ENCODE measurements at regions not wholly inside any gene's neighbourhood (a gene's known extent, or its start where the extent isn't known, plus 50 kb on each side); places are given as distances from the start of the nearest gene placed in this dataset.

DNA sequence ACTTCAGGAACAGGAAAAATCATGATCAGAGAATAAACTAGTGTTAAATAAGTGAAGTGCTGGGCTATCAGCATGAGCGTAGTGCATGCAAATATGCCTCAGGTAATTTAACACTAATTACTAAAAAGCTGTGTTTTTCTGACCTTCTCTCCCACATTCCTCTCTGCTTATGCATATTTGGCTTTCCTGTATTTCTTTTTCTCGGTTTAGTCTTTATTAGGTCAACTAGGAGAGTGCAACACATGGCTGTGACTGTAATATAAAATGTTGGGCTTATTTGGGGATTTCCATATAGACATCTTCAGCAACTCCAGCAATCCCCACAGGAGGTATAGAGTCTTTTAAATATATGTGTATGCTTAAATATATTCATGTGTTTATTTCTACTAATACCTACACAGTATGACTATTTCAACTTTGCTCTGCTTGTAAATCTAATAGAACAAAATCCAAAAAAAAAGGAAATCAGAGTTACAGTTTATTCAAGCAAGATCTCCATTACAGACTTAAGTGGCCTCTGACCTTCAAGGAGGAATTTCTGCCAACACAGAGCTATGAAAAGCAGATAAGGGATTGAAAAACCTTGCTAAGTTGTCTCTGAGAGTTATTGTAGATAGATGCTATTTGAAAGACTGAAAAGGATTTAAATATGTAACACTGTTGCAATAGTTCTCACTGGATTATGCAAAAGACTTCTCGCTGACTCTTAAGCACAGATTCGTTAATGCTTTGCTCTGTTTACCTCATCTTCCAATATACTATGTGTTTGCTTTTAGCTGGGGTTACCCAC is 359.5 kb upstream of the RGPD4 start:
- no peaks in the 10 kb centered on the region for H3K36me3 ChIP-seq (ENCODE audit: control insufficient read depth, insufficient read depth, low read length)
- H3K9me3 ChIP-seq (ENCODE audit: control insufficient read depth, low read depth, low read length) = peaks cover 6% of the 10 kb centered on the region
- H3K4me1 ChIP-seq (ENCODE audit: control insufficient read depth, insufficient read depth, low read length) = no peaks in the 10 kb centered on the region
- H3K27ac ChIP-seq (ENCODE audit: low read length) = no peak overlapping the region
- no peak overlapping the region for H3K4me3 ChIP-seq (ENCODE audit: low read length)
- H3K27me3 ChIP-seq (ENCODE audit: control insufficient read depth, insufficient read depth, low read length) = no peaks in the 10 kb centered on the region
- no peak for DNase-seq
- 67% methylated on average over 3 of the region's 4 CpGs for WGBS (ENCODE audit: insufficient coverage, low lambda C conversion rate)

- no peaks in the 10 kb centered on the region for H3K4me1 ChIP-seq (ENCODE audit: control insufficient read depth, insufficient read depth, low read length)
- no peaks in the 10 kb centered on the region for H3K36me3 ChIP-seq (ENCODE audit: control insufficient read depth, insufficient read depth, low read length)
- no peak overlapping the region for H3K4me3 ChIP-seq (ENCODE audit: low read length)
- no peaks in the 10 kb centered on the region for H3K27me3 ChIP-seq (ENCODE audit: control insufficient read depth, insufficient read depth, low read length)
- H3K27ac ChIP-seq (ENCODE audit: low read length) = no peak overlapping the region
- DNase-seq = no peak
- H3K9me3 ChIP-seq (ENCODE audit: control insufficient read depth, low read depth, low read length) = peaks cover 6% of the 10 kb centered on the region
- no CpG with 5 or more reads among the region's 34 CpGs for WGBS (ENCODE audit: insufficient coverage, low lambda C conversion rate)
Observed at GRCh38 chr2:107469437-107469995, 357.2 kb upstream of the RGPD4 start.

- H3K9me3 ChIP-seq (ENCODE audit: control insufficient read depth, low read depth, low read length) = peaks cover 6% of the 10 kb centered on the region
- H3K27ac ChIP-seq (ENCODE audit: low read length) = no peak overlapping the region
- H3K36me3 ChIP-seq (ENCODE audit: control insufficient read depth, insufficient read depth, low read length) = no peaks in the 10 kb centered on the region
- H3K4me3 ChIP-seq (ENCODE audit: low read length) = no peak overlapping the region
- DNase-seq = no peak
- H3K27me3 ChIP-seq (ENCODE audit: control insufficient read depth, insufficient read depth, low read length) = no peaks in the 10 kb centered on the region
- no peaks in the 10 kb centered on the region for H3K4me1 ChIP-seq (ENCODE audit: control insufficient read depth, insufficient read depth, low read length)
Observed at GRCh38 chr2:107473150-107473549, 353.5 kb upstream of the RGPD4 start.

DNA sequence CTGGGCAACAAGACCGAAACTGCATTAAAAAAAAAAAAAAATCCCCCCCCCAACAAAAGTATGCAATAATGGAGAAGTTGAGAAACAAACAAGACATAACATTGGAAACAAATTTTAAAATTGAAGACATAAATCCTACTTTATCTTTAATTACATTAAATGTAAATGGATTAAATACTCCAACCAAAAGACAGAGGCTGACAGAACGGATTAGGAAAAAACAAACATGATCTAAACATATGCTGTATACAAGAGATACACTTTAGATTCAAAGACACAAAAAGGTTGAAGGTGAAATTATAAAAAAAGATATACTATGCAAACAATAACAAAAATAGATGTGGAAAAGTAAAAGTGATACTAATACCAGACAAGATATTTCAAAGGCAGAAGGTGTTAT is 350.8 kb upstream of the RGPD4 start:
- H3K27me3 ChIP-seq (ENCODE audit: control insufficient read depth, insufficient read depth, low read length) = no peaks in the 10 kb centered on the region
- WGBS (ENCODE audit: insufficient coverage, low lambda C conversion rate) = 100% methylated on average over 1 of the region's 2 CpGs
- DNase-seq = no peak

DNA sequence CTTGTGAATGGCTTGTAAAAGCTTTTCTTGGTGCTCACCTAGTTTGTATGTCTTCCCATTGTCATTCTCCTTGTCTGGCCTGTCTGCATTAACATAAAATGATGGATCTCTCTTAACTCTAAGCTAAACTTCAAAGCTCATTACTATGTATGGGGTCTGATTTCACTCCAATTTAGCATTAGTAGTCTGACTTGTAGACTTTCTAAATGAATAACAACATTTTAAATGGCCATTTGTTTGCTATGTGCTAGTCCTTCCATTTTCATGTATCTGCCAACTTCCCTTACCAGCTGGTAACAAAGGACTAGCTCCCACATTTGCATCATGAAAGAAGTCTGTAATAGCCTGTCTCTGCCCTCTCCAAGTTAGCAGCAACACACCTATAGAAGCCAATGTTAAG is 324.2 kb upstream of the RGPD4 start:
- Histone ChIP-seq H3K27ac (ENCODE audit: low read length) (no peak overlapping the region), H3K4me1 (ENCODE audit: control insufficient read depth, insufficient read depth, low read length) (no peaks in the 10 kb centered on the region), H3K27me3 (ENCODE audit: control insufficient read depth, insufficient read depth, low read length) (no peaks in the 10 kb centered on the region), H3K36me3 (ENCODE audit: control insufficient read depth, insufficient read depth, low read length) (no peaks in the 10 kb centered on the region), H3K9me3 (ENCODE audit: control insufficient read depth, low read depth, low read length) (no peaks in the 10 kb centered on the region), H3K4me3 (ENCODE audit: low read length) (no peak overlapping the region)
- no peak for DNase-seq

More for the DNA sequence above, 350.8 kb upstream of the RGPD4 start:
- no peak overlapping the region for H3K27ac ChIP-seq (ENCODE audit: low read length)
- no peaks in the 10 kb centered on the region for H3K9me3 ChIP-seq (ENCODE audit: control insufficient read depth, low read depth, low read length)
- H3K4me1 ChIP-seq (ENCODE audit: control insufficient read depth, insufficient read depth, low read length) = no peaks in the 10 kb centered on the region
- no peaks in the 10 kb centered on the region for H3K36me3 ChIP-seq (ENCODE audit: control insufficient read depth, insufficient read depth, low read length)
- H3K4me3 ChIP-seq (ENCODE audit: low read length) = no peak overlapping the region

DNA sequence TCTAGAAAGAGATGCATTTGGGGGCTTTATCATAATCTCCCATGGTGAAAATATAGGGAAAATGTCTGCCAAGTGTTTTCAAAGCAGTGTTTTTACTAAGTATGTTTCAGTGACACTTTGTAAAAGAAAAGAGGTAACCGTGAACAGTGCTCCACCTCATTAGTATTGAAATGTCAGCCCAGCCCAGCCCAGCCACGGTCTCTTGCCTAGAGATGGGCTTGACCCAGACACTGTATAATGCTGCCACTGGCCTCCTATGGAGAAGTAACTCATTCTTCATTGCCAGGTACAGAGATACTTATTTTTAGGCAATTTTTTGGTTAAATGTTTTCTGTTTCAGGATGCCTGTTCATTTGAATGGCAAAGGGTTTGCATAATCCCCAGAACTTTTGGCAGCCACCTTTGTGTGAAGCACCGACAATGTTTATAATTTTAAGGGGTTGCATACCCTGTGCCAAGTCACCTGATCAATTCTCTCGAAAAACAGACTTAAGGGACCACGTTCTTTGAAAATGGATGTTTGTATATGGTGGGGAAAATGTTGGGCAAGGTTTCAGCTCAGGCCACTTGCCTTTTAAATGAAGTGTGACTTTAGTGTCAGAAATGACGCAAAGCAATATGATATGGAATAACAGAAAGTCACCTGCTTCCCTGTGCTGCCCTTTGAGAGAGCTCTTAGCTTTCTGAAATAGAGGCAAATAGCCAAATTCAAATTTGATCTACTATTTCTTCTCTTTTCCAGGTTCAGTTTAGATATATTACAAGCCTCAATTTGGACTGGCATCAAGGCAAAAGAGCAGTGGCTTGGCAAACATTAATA is 314.5 kb upstream of the RGPD4 start:
- no CpG with 5 or more reads among the region's 6 CpGs for WGBS (ENCODE audit: insufficient coverage, low lambda C conversion rate)
- no peaks in the 10 kb centered on the region for H3K27me3 ChIP-seq (ENCODE audit: control insufficient read depth, insufficient read depth, low read length)
- H3K4me1 ChIP-seq (ENCODE audit: control insufficient read depth, insufficient read depth, low read length) = no peaks in the 10 kb centered on the region
- no peak overlapping the region for H3K4me3 ChIP-seq (ENCODE audit: low read length)
- H3K36me3 ChIP-seq (ENCODE audit: control insufficient read depth, insufficient read depth, low read length) = no peaks in the 10 kb centered on the region
- H3K9me3 ChIP-seq (ENCODE audit: control insufficient read depth, low read depth, low read length) = no peaks in the 10 kb centered on the region
- no peak for DNase-seq
- H3K27ac ChIP-seq (ENCODE audit: low read length) = no peak overlapping the region

DNA sequence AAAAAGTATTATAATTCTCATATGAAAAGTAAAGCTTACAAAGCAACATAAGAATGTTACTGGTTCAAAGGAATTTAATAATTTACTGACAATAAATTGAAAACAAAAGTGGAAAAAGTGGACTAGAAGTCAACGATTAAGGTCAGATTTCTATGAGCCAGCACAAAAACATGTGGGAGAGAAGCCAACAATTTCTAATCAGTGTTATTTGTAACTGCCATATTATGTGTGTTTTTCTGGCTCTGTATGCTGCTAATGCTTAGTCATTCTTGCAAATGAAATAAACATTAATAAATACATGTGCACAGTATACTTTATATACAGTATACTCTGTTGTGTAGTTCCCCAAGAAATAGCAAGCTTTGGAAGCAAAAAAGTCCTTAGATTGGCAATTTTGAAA is 301.3 kb upstream of the RGPD4 start:
- 83% methylated on average over 1 of the region's 1 CpG for WGBS (ENCODE audit: insufficient coverage, low lambda C conversion rate)
- Histone ChIP-seq H3K27ac (ENCODE audit: low read length) (no peak overlapping the region), H3K36me3 (ENCODE audit: control insufficient read depth, insufficient read depth, low read length) (no peaks in the 10 kb centered on the region), H3K4me3 (ENCODE audit: low read length) (no peak overlapping the region), H3K27me3 (ENCODE audit: control insufficient read depth, insufficient read depth, low read length) (no peaks in the 10 kb centered on the region), H3K9me3 (ENCODE audit: control insufficient read depth, low read depth, low read length) (no peaks in the 10 kb centered on the region), H3K4me1 (ENCODE audit: control insufficient read depth, insufficient read depth, low read length) (no peaks in the 10 kb centered on the region)
- no peak for DNase-seq

GRCh38 chr2:107529146-107529545 is 297.5 kb upstream of the RGPD4 start:
- Histone ChIP-seq H3K27me3 (ENCODE audit: control insufficient read depth, insufficient read depth, low read length) (no peaks in the 10 kb centered on the region), H3K9me3 (ENCODE audit: control insufficient read depth, low read depth, low read length) (no peaks in the 10 kb centered on the region), H3K4me1 (ENCODE audit: control insufficient read depth, insufficient read depth, low read length) (no peaks in the 10 kb centered on the region), H3K4me3 (ENCODE audit: low read length) (no peak overlapping the region), H3K27ac (ENCODE audit: low read length) (no peak overlapping the region), H3K36me3 (ENCODE audit: control insufficient read depth, insufficient read depth, low read length) (no peaks in the 10 kb centered on the region)
- no CpG with 5 or more reads among the region's 1 CpG for WGBS (ENCODE audit: insufficient coverage, low lambda C conversion rate)
- no peak for DNase-seq

DNA sequence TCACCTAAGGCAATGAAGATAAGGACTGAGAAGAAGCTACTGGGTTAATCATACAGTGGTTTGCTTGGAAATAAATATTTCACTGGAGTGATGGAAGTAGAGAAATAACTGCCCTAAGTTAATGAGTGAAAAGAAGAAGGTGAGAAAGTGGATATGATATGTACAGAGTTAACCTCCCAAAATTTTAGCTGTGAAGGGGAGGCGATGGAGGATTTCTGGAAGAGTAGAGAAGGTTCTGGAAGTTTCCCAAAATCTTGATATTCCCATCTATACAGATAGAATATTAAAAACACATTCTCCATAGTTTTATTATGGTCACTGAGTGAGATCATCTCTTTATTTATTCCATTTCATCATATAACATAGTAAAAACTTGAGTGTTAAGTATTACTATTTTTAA is 296.6 kb upstream of the RGPD4 start:
- no CpG with 5 or more reads among the region's 1 CpG for WGBS (ENCODE audit: insufficient coverage, low lambda C conversion rate)
- Histone ChIP-seq H3K36me3 (ENCODE audit: control insufficient read depth, insufficient read depth, low read length) (no peaks in the 10 kb centered on the region), H3K4me1 (ENCODE audit: control insufficient read depth, insufficient read depth, low read length) (no peaks in the 10 kb centered on the region), H3K27me3 (ENCODE audit: control insufficient read depth, insufficient read depth, low read length) (no peaks in the 10 kb centered on the region), H3K4me3 (ENCODE audit: low read length) (no peak overlapping the region), H3K27ac (ENCODE audit: low read length) (no peak overlapping the region), H3K9me3 (ENCODE audit: control insufficient read depth, low read depth, low read length) (no peaks in the 10 kb centered on the region)
- DNase-seq = no peak

- 90% methylated on average over 2 of the region's 9 CpGs for WGBS (ENCODE audit: insufficient coverage, low lambda C conversion rate)
- no peaks in the 10 kb centered on the region for H3K36me3 ChIP-seq (ENCODE audit: control insufficient read depth, insufficient read depth, low read length)
- no peak overlapping the region for H3K27ac ChIP-seq (ENCODE audit: low read length)
- no peaks in the 10 kb centered on the region for H3K4me1 ChIP-seq (ENCODE audit: control insufficient read depth, insufficient read depth, low read length)
- H3K27me3 ChIP-seq (ENCODE audit: control insufficient read depth, insufficient read depth, low read length) = no peaks in the 10 kb centered on the region
- no peak overlapping the region for H3K4me3 ChIP-seq (ENCODE audit: low read length)
- DNase-seq = no peak
- H3K9me3 ChIP-seq (ENCODE audit: control insufficient read depth, low read depth, low read length) = peaks cover 7% of the 10 kb centered on the region
Observed at GRCh38 chr2:107534926-107535325, 291.8 kb upstream of the RGPD4 start.

Measured in large intestine (tissue), 3 donors.